Neural progenitor cell (in vitro differentiated cells): ENCODE measurements at regions not wholly inside any gene's neighbourhood (a gene's known extent, or its start where the extent isn't known, plus 50 kb on each side); places are given as distances from the start of the nearest gene placed in this dataset. TPM values are rescaled to one million over a fixed set of nuclear protein-coding genes. Genes with fewer than 3 reads are reported as not detected.

Experiments used
- DNase-seq: peaks from one replicate; pipeline ENCODE4 v3.0.0-alpha.2; 2016; ENCODE audit warnings: low spot score
- H2AFZ ChIP-seq: fragments of 200-600 bp; sonication (generic); replicated peaks from 2 replicates; pipeline ENCODE4 v1.6.1; 2016; ENCODE audit warnings: antibody characterized with exemption
- H3F3A ChIP-seq: fragments of 200-600 bp; sonication (generic); 2 replicates; pipeline ENCODE4 v1.6.1; 2016; ENCODE audit warnings: antibody characterized with exemption, low read depth
- H3K27ac ChIP-seq: fragments of 200-600 bp; sonication (generic); 2 replicates; pipeline ENCODE4 v1.5.1; 2016; ENCODE audit warnings: mild to moderate bottlenecking
- H3K27me3 ChIP-seq: fragments of 200-600 bp; sonication (generic); 2 replicates; pipeline ENCODE4 v1.6.1; 2016; ENCODE audit warnings: mild to moderate bottlenecking, moderate library complexity
- H3K36me3 ChIP-seq: fragments of 200-600 bp; sonication (generic); 2 replicates; pipeline ENCODE4 v1.5.1; 2016
- H3K4me1 ChIP-seq: fragments of 200-600 bp; sonication (generic); 2 replicates; pipeline ENCODE4 v1.6.1; 2016; ENCODE audit warnings: mixed run types
- H3K4me2 ChIP-seq: fragments of 200-600 bp; sonication (generic); 2 replicates; pipeline ENCODE4 v1.6.1; 2016
- H3K4me3 ChIP-seq: fragments of 200-600 bp; sonication (generic); 2 replicates; pipeline ENCODE4 v1.5.1; 2016
- H3K79me2 ChIP-seq: fragments of 200-600 bp; sonication (generic); 2 replicates; pipeline ENCODE4 v1.6.1; 2016; ENCODE audit warnings: low read depth
- H3K9ac ChIP-seq: fragments of 200-600 bp; sonication (generic); 2 replicates; pipeline ENCODE4 v1.6.1; 2016
- H3K9me3 ChIP-seq: fragments of 200-600 bp; sonication (generic); 2 replicates; pipeline ENCODE4 v1.5.1; 2016; ENCODE audit warnings: low read depth
- H4K20me1 ChIP-seq: fragments of 200-600 bp; sonication (generic); 2 replicates; pipeline ENCODE4 v1.6.1; 2016; ENCODE audit warnings: low read depth
- H3K27ac Mint-ChIP-seq: 3 replicates; pipeline ENCODE4 v1.8.0; 2021; ENCODE audit warnings: mixed read lengths
- H3K27me3 Mint-ChIP-seq: 2 replicates; pipeline ENCODE4 v1.8.0; 2022; ENCODE audit warnings: low read depth, mild to moderate bottlenecking, inconsistent platforms, moderate library complexity, mixed read lengths; ENCODE audit not compliant: insufficient read depth
- H3K36me3 Mint-ChIP-seq: 3 replicates; pipeline ENCODE4 v1.8.0; 2021; ENCODE audit warnings: mixed read lengths
- H3K4me1 Mint-ChIP-seq: 3 replicates; pipeline ENCODE4 v1.8.0; 2021; ENCODE audit warnings: mixed read lengths
- H3K4me3 Mint-ChIP-seq: 3 replicates; pipeline ENCODE4 v1.8.0; 2021; ENCODE audit warnings: mild to moderate bottlenecking, moderate library complexity, mixed read lengths
- H3K9me3 Mint-ChIP-seq: 3 replicates; pipeline ENCODE4 v1.8.0; 2020; ENCODE audit warnings: mixed read lengths
- EZH2 ChIP-seq: fragments of 200-600 bp; sonication (generic); IDR thresholded peaks from 2 replicates; pipeline ENCODE4 v1.6.1; 2017; ENCODE audit warnings: antibody characterized with exemption, mild to moderate bottlenecking, moderate library complexity
- EZH2phosphoT487 ChIP-seq: fragments of 200-600 bp; sonication (generic); IDR thresholded peaks from 2 replicates; pipeline ENCODE4 v1.6.1; 2017; ENCODE audit warnings: antibody characterized with exemption
- small RNA-seq: library from RNA; depleted of rRNA; stranded (forward); fragments of <200 nt; gene quantifications from one replicate; pipeline ENCODE3, GENCODE V24; 2015
- TF ChIP-seq, protein P1 (sequence below): fragments of 200-600 bp; sonication (generic); IDR thresholded peaks from 2 replicates; pipeline ENCODE4 v1.5.1; 2017; ENCODE audit warnings: antibody characterized with exemption, mild to moderate bottlenecking

DNA sequence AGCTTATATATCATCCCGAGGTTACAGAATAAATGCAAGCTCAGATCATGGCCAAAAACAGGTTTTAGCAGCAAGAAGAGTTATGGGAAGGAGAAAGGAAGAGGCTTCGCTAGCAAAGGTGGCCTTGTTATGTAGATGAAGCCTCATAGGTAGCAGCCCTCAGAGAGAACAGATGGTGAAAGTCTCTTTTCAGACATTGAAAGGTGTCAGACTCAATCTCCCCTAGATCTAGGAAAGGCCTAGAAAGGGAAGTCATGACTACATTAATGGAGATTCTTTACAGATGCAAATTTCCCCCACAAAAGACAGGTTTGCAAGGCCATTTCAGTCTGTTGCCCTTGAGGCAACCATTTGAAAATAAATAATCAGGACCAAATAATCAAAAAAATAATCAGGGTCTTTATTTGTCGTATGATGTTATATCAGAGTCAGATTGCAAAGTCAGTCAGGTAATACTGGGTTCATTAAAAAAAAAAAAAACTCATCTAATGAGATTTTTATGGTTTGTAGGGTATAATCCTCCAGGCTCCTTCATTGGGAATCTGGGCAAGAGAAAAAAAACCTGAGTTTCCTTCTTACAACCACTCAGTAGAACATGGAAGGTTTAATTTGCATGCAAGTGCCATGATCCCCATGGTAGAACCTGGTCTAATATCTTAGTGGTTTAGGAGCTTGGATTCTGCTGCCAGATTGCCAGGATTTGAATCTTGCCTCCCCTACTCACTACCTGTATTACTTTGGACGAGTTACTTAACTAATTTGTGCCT lies 50.8 kb upstream of the HTR2A start:
- Histone ChIP-seq H3K27me3 (no peaks in the 10 kb centered on the region), H3K4me2 (no peak overlapping the region), H3K9ac (no peak overlapping the region), H3F3A (no peaks in the 10 kb centered on the region), H2AFZ (no peak overlapping the region), H3K4me1 (no peaks in the 10 kb centered on the region), H3K36me3 (no peaks in the 10 kb centered on the region), H4K20me1 (no peaks in the 10 kb centered on the region), H3K9me3 (no peaks in the 10 kb centered on the region), H3K79me2 (no peaks in the 10 kb centered on the region), H3K4me3 (no peak overlapping the region), H3K27ac (no peak overlapping the region)
- H3K4me1 Mint-ChIP-seq = no peaks in the 10 kb centered on the region
- no peak for TF ChIP-seq EZH2
- TF ChIP-seq EZH2phosphoT487 = no peak
- TF ChIP-seq, protein P1, sequence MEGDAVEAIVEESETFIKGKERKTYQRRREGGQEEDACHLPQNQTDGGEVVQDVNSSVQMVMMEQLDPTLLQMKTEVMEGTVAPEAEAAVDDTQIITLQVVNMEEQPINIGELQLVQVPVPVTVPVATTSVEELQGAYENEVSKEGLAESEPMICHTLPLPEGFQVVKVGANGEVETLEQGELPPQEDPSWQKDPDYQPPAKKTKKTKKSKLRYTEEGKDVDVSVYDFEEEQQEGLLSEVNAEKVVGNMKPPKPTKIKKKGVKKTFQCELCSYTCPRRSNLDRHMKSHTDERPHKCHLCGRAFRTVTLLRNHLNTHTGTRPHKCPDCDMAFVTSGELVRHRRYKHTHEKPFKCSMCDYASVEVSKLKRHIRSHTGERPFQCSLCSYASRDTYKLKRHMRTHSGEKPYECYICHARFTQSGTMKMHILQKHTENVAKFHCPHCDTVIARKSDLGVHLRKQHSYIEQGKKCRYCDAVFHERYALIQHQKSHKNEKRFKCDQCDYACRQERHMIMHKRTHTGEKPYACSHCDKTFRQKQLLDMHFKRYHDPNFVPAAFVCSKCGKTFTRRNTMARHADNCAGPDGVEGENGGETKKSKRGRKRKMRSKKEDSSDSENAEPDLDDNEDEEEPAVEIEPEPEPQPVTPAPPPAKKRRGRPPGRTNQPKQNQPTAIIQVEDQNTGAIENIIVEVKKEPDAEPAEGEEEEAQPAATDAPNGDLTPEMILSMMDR = no peak
- peaks cover 22% of the 10 kb centered on the region for H3K9me3 Mint-ChIP-seq
- H3K36me3 Mint-ChIP-seq = no peaks in the 10 kb centered on the region
- no peaks in the 10 kb centered on the region for H3K27me3 Mint-ChIP-seq
- H3K27ac Mint-ChIP-seq = no peak overlapping the region
- no peak overlapping the region for H3K4me3 Mint-ChIP-seq
- no peak for DNase-seq

Small RNA genes lying in the stretch of these regions (small RNA-seq; reads per million reads assigned to genes)
- gene GNG5P5 = not detected
- gene RN7SL700P = not detected
